ENCODE measurements at regions not wholly inside any gene's neighbourhood (a gene's known extent, or its start where the extent isn't known, plus 50 kb on each side); places are given as distances from the start of the nearest gene placed in this dataset.

DNA sequence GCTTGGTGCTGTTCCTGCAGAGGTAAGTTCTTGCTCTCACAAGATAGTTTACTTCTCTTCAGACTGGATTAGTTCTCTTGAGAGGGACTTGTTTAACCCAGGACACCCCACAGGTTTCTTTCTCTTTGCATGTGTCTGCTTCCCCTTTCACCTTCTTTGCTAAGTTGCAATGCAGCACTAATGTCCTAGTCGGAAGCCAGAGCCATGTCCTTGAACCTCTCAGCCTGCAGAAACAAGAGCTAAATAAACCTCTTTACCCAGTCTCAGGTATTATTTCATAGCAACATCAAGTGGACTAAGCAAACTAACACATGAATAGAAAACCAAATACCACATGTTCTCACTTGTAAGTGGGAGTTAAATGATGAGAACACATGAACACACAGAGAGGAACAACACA is 915.2 kb downstream of the NSUN3 start:
- no peak for DNase-seq (ENCODE audit: extremely low spot score)
- TF ChIP-seq, protein P1, sequence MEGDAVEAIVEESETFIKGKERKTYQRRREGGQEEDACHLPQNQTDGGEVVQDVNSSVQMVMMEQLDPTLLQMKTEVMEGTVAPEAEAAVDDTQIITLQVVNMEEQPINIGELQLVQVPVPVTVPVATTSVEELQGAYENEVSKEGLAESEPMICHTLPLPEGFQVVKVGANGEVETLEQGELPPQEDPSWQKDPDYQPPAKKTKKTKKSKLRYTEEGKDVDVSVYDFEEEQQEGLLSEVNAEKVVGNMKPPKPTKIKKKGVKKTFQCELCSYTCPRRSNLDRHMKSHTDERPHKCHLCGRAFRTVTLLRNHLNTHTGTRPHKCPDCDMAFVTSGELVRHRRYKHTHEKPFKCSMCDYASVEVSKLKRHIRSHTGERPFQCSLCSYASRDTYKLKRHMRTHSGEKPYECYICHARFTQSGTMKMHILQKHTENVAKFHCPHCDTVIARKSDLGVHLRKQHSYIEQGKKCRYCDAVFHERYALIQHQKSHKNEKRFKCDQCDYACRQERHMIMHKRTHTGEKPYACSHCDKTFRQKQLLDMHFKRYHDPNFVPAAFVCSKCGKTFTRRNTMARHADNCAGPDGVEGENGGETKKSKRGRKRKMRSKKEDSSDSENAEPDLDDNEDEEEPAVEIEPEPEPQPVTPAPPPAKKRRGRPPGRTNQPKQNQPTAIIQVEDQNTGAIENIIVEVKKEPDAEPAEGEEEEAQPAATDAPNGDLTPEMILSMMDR (IDR thresholded peaks at IDR 0.05; ENCODE audit: control extremely low read depth, extremely low read depth, low read depth, missing control alignments), result no peak
- POLR2A ChIA-PET, result no interaction called here
- CTCF ChIA-PET, result interaction anchor here (0.9 to 1.3 kb wide), 2 partner anchors 8 to 10 kb away, joined by 3 to 4 read pairs; no protein-coding TSS in a partner anchor

DNA sequence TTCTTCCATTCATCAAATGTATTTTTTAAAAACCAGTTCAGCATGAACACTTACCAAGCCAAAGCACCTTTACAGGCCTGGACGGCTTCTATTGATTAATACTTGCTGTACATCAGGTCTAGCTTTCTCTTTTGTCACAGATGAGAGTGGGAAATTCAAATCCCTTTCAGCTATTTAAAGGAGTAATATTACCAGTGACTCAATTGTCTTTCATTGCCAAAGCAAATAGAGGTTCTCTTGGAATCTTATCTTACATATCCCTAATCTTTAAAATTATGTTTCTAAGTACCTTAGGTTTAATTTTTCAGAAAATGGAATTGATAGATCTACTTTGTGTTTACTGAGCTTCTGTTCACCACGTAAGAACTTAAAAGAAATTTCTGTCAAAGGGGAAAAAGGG is 922.9 kb downstream of the NSUN3 start:
- TF ChIP-seq, protein P1 (IDR thresholded peaks at IDR 0.05; ENCODE audit: control extremely low read depth, extremely low read depth, low read depth, missing control alignments), result no peak
- POLR2A ChIA-PET, result no interaction called here
- DNase-seq (ENCODE audit: extremely low spot score), result no peak
- CTCF ChIA-PET, result interaction anchor here (0.8 kb wide), 1 partner anchor 9 kb away, joined by 3 read pairs; no protein-coding TSS in a partner anchor

- POLR2A ChIA-PET, result no interaction called here
- DNase-seq (ENCODE audit: extremely low spot score), result no peak
- TF ChIP-seq, protein P1 (IDR thresholded peaks at IDR 0.05; ENCODE audit: control extremely low read depth, extremely low read depth, low read depth, missing control alignments), result no peak
- CTCF ChIA-PET, result no interaction called here
These were observed 928.3 kb downstream of the NSUN3 start for GRCh38 chr3:94990952-94991705.

- POLR2A ChIA-PET, result no interaction called here
- CTCF ChIA-PET, result interaction anchor here (1.1 kb wide), 1 partner anchor 14 kb away, joined by 3 read pairs; no protein-coding TSS in a partner anchor
- TF ChIP-seq, protein P1 (IDR thresholded peaks at IDR 0.05; ENCODE audit: control extremely low read depth, extremely low read depth, low read depth, missing control alignments), result no peak
- DNase-seq (ENCODE audit: extremely low spot score), result no peak
These were observed 933.9 kb downstream of the NSUN3 start for GRCh38 chr3:94996743-94997142.

DNA sequence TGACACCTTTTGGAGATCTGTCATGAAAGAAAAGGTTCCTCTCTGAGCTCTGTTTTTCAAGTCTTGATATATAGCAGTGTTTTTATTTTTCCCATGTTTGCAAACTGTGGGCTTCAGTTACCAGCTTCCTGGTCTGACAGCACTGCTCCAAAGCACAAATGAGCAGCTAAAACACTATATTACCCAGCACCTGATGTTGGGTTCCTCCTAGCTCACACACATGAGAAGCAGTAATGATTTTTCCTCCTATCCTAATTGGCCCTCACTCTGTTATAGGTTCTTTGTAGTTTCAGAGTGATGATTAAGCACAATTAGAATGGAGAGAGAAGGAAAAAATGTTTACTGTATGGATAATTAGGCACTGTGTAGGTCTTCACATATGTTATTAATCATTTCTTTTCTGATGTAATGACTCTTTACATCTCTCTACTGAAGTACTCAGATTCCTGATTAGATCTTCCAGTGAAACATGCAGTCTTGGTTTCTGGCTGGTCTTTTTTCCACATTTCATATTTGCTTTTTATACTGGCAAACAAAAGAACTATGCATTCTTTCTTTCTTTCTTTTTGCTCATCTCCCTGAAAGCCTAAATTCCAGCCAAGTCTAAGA is 939.7 kb downstream of the NSUN3 start:
- ChIA-PET CTCF (no interaction called here), POLR2A (no interaction called here)
- DNase-seq (ENCODE audit: extremely low spot score), result no peak
- TF ChIP-seq, protein P1 (IDR thresholded peaks at IDR 0.05; ENCODE audit: control extremely low read depth, extremely low read depth, low read depth, missing control alignments), result no peak

DNA sequence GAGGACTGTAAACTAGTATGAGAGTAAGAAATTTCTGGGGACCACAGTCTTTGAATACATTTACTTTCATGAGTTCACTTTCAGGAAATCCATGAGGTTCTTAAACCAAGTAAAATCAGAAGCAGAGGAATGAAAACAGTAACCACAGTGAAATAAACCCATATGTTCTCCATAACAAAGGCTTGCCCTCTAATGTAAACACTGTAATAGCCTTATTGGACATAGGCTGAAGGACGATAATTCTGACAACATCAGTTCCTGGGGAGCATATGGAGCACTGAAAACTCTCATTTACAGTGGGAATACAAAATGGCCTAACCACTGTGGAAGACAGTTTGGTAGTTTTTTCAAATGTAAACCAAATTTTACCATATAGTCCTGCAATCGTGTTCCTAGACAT is 965.8 kb downstream of the NSUN3 start:
- TF ChIP-seq, protein P1 (IDR thresholded peaks at IDR 0.05; ENCODE audit: control extremely low read depth, extremely low read depth, low read depth, missing control alignments), result no peak
- ChIA-PET POLR2A (no interaction called here), CTCF (interaction anchor here (1.0 kb wide), 1 partner anchor 11 kb away, joined by 4 read pairs; no protein-coding TSS in a partner anchor)
- no peak for DNase-seq (ENCODE audit: extremely low spot score)

Data from GM10248 (cell line).